ENCODE measurements at regions not wholly inside any gene's neighbourhood (a gene's known extent, or its start where the extent isn't known, plus 50 kb on each side); places are given as distances from the start of the nearest gene placed in this dataset.

DNA sequence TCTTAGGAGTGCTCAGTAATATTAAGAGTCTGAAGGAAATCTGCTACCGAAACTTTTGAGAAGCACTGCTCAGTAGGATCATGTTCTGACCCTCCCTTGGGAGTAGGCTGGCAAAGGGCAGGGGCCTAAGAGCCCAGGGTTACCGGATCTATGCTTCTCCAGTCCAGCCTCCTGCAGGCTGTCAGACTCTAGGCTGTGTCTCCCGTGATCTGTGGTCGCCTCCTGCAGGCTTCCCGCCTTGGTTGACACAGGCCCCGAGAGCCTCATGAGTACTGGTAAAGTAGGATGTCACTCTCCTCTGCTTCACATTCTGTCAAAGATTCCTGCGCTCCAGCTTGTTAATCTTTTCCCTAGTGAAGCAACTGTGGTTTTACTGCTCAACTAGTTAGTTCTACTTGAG, 647.8 kb upstream of the RAB6C start:
- TF ChIP-seq, protein P1, sequence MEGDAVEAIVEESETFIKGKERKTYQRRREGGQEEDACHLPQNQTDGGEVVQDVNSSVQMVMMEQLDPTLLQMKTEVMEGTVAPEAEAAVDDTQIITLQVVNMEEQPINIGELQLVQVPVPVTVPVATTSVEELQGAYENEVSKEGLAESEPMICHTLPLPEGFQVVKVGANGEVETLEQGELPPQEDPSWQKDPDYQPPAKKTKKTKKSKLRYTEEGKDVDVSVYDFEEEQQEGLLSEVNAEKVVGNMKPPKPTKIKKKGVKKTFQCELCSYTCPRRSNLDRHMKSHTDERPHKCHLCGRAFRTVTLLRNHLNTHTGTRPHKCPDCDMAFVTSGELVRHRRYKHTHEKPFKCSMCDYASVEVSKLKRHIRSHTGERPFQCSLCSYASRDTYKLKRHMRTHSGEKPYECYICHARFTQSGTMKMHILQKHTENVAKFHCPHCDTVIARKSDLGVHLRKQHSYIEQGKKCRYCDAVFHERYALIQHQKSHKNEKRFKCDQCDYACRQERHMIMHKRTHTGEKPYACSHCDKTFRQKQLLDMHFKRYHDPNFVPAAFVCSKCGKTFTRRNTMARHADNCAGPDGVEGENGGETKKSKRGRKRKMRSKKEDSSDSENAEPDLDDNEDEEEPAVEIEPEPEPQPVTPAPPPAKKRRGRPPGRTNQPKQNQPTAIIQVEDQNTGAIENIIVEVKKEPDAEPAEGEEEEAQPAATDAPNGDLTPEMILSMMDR (IDR thresholded peaks at IDR 0.05), result no peak
- TF ChIP-seq EZH2phosphoT487 (IDR thresholded peaks at IDR 0.05) (no peak), EZH2 (IDR thresholded peaks at IDR 0.05) (no peak)

Measured in neural progenitor cell (in vitro differentiated cells).